HEK293 (cell line): ENCODE measurements at regions not wholly inside any gene's neighbourhood (a gene's known extent, or its start where the extent isn't known, plus 50 kb on each side); places are given as distances from the start of the nearest gene placed in this dataset.

Source experiments
- GFI1B ChIP-seq: fragments of 450-650 bp; formaldehyde crosslinking; IDR thresholded peaks from 2 replicates; pipeline ENCODE4 v1.5.1; 2016; ENCODE audit warnings: missing biosample characterization, missing genetic modification characterization
- GLI2 ChIP-seq: fragments of 450-650 bp; formaldehyde crosslinking; IDR thresholded peaks from 2 replicates; pipeline ENCODE4; 2017; ENCODE audit warnings: missing biosample characterization, missing genetic modification characterization, low read depth, borderline replicate concordance
- GLIS1 ChIP-seq: fragments of 450-650 bp; formaldehyde crosslinking; IDR thresholded peaks from 2 replicates; pipeline ENCODE4 v1.5.1; 2016; ENCODE audit warnings: missing biosample characterization, missing genetic modification characterization
- KLF7 ChIP-seq: fragments of 450-650 bp; formaldehyde crosslinking; IDR thresholded peaks from 2 replicates; pipeline ENCODE4 v1.5.1; 2016; ENCODE audit warnings: missing biosample characterization, missing genetic modification characterization, borderline replicate concordance
- KLF8 ChIP-seq: fragments of 450-650 bp; formaldehyde crosslinking; IDR thresholded peaks from 2 replicates; pipeline ENCODE4 v1.5.1; 2016; ENCODE audit warnings: missing biosample characterization, missing genetic modification characterization
- REPIN1 ChIP-seq: fragments of 450-650 bp; formaldehyde crosslinking; IDR thresholded peaks from 2 replicates; pipeline ENCODE4 v1.5.1; 2017; ENCODE audit warnings: missing biosample characterization, missing genetic modification characterization, low read depth
- WT1 ChIP-seq: fragments of 450-650 bp; formaldehyde crosslinking; IDR thresholded peaks from 2 replicates; pipeline ENCODE4 v1.5.1; 2016; ENCODE audit warnings: missing biosample characterization, missing genetic modification characterization
- ZBTB17 ChIP-seq: fragments of 450-650 bp; formaldehyde crosslinking; IDR thresholded peaks from 2 replicates; pipeline ENCODE4 v1.5.1; 2016; ENCODE audit warnings: missing biosample characterization, missing genetic modification characterization
- ZNF10 ChIP-seq: fragments of 450-650 bp; formaldehyde crosslinking; IDR thresholded peaks from 2 replicates; pipeline ENCODE4 v1.5.1; 2017; ENCODE audit warnings: missing biosample characterization, missing genetic modification characterization
- ZNF174 ChIP-seq: fragments of 450-650 bp; formaldehyde crosslinking; IDR thresholded peaks from 2 replicates; pipeline ENCODE4 v1.5.0; 2017; ENCODE audit warnings: missing biosample characterization, mild to moderate bottlenecking, missing genetic modification characterization
- ZNF184 ChIP-seq: fragments of 450-650 bp; IDR thresholded peaks from 2 replicates; pipeline ENCODE4 v1.5.1; 2018; ENCODE audit warnings: missing biosample characterization, mild to moderate bottlenecking, missing genetic modification characterization
- ZNF239 ChIP-seq: fragments of 450-650 bp; formaldehyde crosslinking; IDR thresholded peaks from 2 replicates; pipeline ENCODE4 v1.5.1; 2016; ENCODE audit warnings: missing biosample characterization, missing genetic modification characterization
- ZNF24 ChIP-seq: fragments of 450-650 bp; formaldehyde crosslinking; IDR thresholded peaks from 2 replicates; pipeline ENCODE4 v1.5.1; 2016; ENCODE audit warnings: missing biosample characterization, missing genetic modification characterization
- ZNF248 ChIP-seq: fragments of 450-650 bp; formaldehyde crosslinking; IDR thresholded peaks from 2 replicates; pipeline ENCODE4 v1.5.1; 2017; ENCODE audit warnings: missing biosample characterization, missing genetic modification characterization
- ZNF302 ChIP-seq: fragments of 450-650 bp; formaldehyde crosslinking; IDR thresholded peaks from 2 replicates; pipeline ENCODE4 v1.5.1; 2016; ENCODE audit warnings: missing biosample characterization, missing genetic modification characterization, low read depth
- ZNF350 ChIP-seq: fragments of 450-650 bp; formaldehyde crosslinking; IDR thresholded peaks from 2 replicates; pipeline ENCODE4 v1.5.0; 2017; ENCODE audit warnings: missing biosample characterization, mild to moderate bottlenecking, missing genetic modification characterization
- ZNF366 ChIP-seq: fragments of 450-650 bp; formaldehyde crosslinking; conservative IDR thresholded peaks from 2 replicates; pipeline ENCODE4 v1.5.1; 2016; ENCODE audit warnings: missing biosample characterization, missing genetic modification characterization
- ZNF37A ChIP-seq: fragments of 450-650 bp; IDR thresholded peaks from 2 replicates; pipeline ENCODE4 v1.5.1; 2018; ENCODE audit warnings: missing biosample characterization, missing genetic modification characterization
- ZNF391 ChIP-seq: fragments of 450-650 bp; formaldehyde crosslinking; IDR thresholded peaks from 2 replicates; pipeline ENCODE4 v1.5.1; 2016; ENCODE audit warnings: low read depth, missing biosample characterization, missing genetic modification characterization, borderline replicate concordance
- ZNF394 ChIP-seq: fragments of 450-650 bp; formaldehyde crosslinking; IDR thresholded peaks from 2 replicates; pipeline ENCODE4 v1.5.1; 2016; ENCODE audit warnings: missing biosample characterization, missing genetic modification characterization, mild to moderate bottlenecking, moderate library complexity, borderline replicate concordance
- ZNF514 ChIP-seq: fragments of 450-650 bp; formaldehyde crosslinking; IDR thresholded peaks from 2 replicates; pipeline ENCODE4 v1.5.1; 2016; ENCODE audit warnings: missing biosample characterization, missing genetic modification characterization
- ZNF596 ChIP-seq: fragments of 450-650 bp; IDR thresholded peaks from 2 replicates; pipeline ENCODE4 v1.5.0; 2018; ENCODE audit warnings: missing biosample characterization, mild to moderate bottlenecking, missing genetic modification characterization, moderate library complexity
- ZNF600 ChIP-seq: fragments of 450-650 bp; formaldehyde crosslinking; IDR thresholded peaks from 2 replicates; pipeline ENCODE4 v1.5.1; 2016; ENCODE audit warnings: missing biosample characterization, missing genetic modification characterization
- ZNF629 ChIP-seq: fragments of 450-650 bp; formaldehyde crosslinking; IDR thresholded peaks from 2 replicates; pipeline ENCODE4 v1.5.1; 2017; ENCODE audit warnings: missing biosample characterization, missing genetic modification characterization
- ZNF658 ChIP-seq: fragments of 450-650 bp; formaldehyde crosslinking; IDR thresholded peaks from 2 replicates; pipeline ENCODE4; 2016; ENCODE audit warnings: missing biosample characterization, missing genetic modification characterization
- ZNF664 ChIP-seq: fragments of 450-650 bp; formaldehyde crosslinking; IDR thresholded peaks from 2 replicates; pipeline ENCODE4 v1.5.1; 2016; ENCODE audit warnings: missing biosample characterization, missing genetic modification characterization
- ZNF747 ChIP-seq: fragments of 450-650 bp; formaldehyde crosslinking; IDR thresholded peaks from 2 replicates; pipeline ENCODE4 v1.5.1; 2016; ENCODE audit warnings: missing biosample characterization, missing genetic modification characterization
- ZNF76 ChIP-seq: fragments of 450-650 bp; formaldehyde crosslinking; IDR thresholded peaks from 2 replicates; pipeline ENCODE4; 2016; ENCODE audit warnings: low read depth, missing biosample characterization, missing genetic modification characterization, borderline replicate concordance
- ZNF768 ChIP-seq: fragments of 450-650 bp; formaldehyde crosslinking; IDR thresholded peaks from 2 replicates; pipeline ENCODE4 v1.5.1; 2018; ENCODE audit warnings: missing biosample characterization, mild to moderate bottlenecking, missing genetic modification characterization
- TF ChIP-seq, protein P1 (sequence below): fragments of 450-650 bp; formaldehyde crosslinking; IDR thresholded peaks from 2 replicates; pipeline ENCODE4 v1.5.1; 2016; ENCODE audit warnings: missing biosample characterization, missing genetic modification characterization
- TF ChIP-seq, protein P2 (sequence below): fragments of 450-650 bp; formaldehyde crosslinking; IDR thresholded peaks from 2 replicates; pipeline ENCODE4 v1.5.1; 2017; ENCODE audit warnings: missing biosample characterization, missing genetic modification characterization
- TF ChIP-seq, protein P3 (sequence below): fragments of 450-650 bp; formaldehyde crosslinking; IDR thresholded peaks from 2 replicates; pipeline ENCODE4 v1.5.1; 2017; ENCODE audit warnings: missing biosample characterization, missing genetic modification characterization
- TF ChIP-seq, protein P4 (sequence below): fragments of 450-650 bp; formaldehyde crosslinking; IDR thresholded peaks from 2 replicates; pipeline ENCODE4 v1.5.0; 2017; ENCODE audit warnings: missing biosample characterization, missing genetic modification characterization, borderline replicate concordance

DNA sequence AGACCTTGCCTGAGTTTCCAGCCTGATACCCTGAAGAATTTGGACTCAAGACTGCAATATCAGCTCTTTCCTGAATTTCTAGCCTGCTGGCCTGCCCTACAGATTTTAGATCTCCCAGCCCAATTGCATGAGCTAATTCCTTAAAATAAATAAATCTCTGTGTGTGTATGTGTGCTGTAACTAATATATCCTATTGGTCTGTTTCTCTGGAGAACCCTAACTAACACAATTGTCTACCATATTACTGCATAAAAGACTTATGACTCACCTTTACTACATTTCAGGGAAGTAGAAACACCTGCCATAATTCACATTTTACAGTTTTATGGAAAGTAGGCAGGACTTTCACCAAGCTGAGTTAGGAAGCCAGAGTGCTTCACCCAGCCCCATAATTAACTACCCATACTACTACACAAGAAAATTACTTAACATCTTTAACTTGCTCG lies 90.7 kb upstream of the BEND6 start (continued):
- TF ChIP-seq ZNF391 (tag by site-specific recombination) (no peak), ZNF664 (tag by site-specific recombination) (peak; percentile 96), ZNF184 (tag by site-specific recombination) (0 out of 2 replicates have a peak, but pooled peaks have one; percentile 45), ZNF248 (tag by site-specific recombination) (no peak), ZNF350 (tag by site-specific recombination) (no peak), ZBTB17 (tag by site-specific recombination) (peak; percentile 12; the same call in 1 of the 2 replicates), REPIN1 (tag by site-specific recombination) (no peak), GLIS1 (tag by site-specific recombination) (no peak), ZNF239 (tag by site-specific recombination) (no peak), ZNF596 (tag by site-specific recombination) (no peak), ZNF514 (no peak), GFI1B (tag by site-specific recombination) (peak; percentile 83), ZNF174 (no peak), KLF7 (tag by site-specific recombination) (no peak), ZNF768 (tag by site-specific recombination) (no peak), ZNF394 (tag by site-specific recombination) (peak; percentile 50; the same call in 1 of the 2 replicates), ZNF302 (tag by site-specific recombination) (no peak), KLF8 (tag by site-specific recombination) (peak; percentile 60; the same call in 1 of the 2 replicates), ZNF629 (tag by site-specific recombination) (peak; percentile 81), ZNF37A (tag by site-specific recombination) (no peak), ZNF10 (tag by site-specific recombination) (peak; percentile 40; the same call in 1 of the 2 replicates), WT1 (no peak), ZNF76 (tag by site-specific recombination) (no peak), ZNF600 (tag by site-specific recombination) (peak; percentile 56; the same call in 1 of the 2 replicates), ZNF747 (tag by site-specific recombination) (no peak), ZNF658 (tag by site-specific recombination) (no peak), ZNF366 (peak; percentile 83), ZNF24 (peak; percentile 41; the same call in 1 of the 2 replicates), GLI2 (tag by site-specific recombination) (peak; percentile 52; the same call in 1 of the 2 replicates)
- TF ChIP-seq, protein P1, sequence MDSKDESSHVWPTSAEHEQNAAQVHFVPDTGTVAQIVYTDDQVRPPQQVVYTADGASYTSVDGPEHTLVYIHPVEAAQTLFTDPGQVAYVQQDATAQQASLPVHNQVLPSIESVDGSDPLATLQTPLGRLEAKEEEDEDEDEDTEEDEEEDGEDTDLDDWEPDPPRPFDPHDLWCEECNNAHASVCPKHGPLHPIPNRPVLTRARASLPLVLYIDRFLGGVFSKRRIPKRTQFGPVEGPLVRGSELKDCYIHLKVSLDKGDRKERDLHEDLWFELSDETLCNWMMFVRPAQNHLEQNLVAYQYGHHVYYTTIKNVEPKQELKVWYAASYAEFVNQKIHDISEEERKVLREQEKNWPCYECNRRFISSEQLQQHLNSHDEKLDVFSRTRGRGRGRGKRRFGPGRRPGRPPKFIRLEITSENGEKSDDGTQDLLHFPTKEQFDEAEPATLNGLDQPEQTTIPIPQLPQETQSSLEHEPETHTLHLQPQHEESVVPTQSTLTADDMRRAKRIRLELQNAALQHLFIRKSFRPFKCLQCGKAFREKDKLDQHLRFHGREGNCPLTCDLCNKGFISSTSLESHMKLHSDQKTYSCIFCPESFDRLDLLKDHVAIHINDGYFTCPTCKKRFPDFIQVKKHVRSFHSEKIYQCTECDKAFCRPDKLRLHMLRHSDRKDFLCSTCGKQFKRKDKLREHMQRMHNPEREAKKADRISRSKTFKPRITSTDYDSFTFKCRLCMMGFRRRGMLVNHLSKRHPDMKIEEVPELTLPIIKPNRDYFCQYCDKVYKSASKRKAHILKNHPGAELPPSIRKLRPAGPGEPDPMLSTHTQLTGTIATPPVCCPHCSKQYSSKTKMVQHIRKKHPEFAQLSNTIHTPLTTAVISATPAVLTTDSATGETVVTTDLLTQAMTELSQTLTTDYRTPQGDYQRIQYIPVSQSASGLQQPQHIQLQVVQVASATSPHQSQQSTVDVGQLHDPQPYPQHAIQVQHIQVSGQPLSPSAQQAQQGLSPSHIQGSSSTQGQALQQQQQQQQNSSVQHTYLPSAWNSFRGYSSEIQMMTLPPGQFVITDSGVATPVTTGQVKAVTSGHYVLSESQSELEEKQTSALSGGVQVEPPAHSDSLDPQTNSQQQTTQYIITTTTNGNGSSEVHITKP (tag by site-specific recombination): peak; percentile 32; the same call in 1 of the 2 replicates
- TF ChIP-seq, protein P2, sequence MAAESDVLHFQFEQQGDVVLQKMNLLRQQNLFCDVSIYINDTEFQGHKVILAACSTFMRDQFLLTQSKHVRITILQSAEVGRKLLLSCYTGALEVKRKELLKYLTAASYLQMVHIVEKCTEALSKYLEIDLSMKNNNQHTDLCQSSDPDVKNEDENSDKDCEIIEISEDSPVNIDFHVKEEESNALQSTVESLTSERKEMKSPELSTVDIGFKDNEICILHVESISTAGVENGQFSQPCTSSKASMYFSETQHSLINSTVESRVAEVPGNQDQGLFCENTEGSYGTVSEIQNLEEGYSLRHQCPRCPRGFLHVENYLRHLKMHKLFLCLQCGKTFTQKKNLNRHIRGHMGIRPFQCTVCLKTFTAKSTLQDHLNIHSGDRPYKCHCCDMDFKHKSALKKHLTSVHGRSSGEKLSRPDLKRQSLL (tag by site-specific recombination): no peak
- TF ChIP-seq, protein P3, sequence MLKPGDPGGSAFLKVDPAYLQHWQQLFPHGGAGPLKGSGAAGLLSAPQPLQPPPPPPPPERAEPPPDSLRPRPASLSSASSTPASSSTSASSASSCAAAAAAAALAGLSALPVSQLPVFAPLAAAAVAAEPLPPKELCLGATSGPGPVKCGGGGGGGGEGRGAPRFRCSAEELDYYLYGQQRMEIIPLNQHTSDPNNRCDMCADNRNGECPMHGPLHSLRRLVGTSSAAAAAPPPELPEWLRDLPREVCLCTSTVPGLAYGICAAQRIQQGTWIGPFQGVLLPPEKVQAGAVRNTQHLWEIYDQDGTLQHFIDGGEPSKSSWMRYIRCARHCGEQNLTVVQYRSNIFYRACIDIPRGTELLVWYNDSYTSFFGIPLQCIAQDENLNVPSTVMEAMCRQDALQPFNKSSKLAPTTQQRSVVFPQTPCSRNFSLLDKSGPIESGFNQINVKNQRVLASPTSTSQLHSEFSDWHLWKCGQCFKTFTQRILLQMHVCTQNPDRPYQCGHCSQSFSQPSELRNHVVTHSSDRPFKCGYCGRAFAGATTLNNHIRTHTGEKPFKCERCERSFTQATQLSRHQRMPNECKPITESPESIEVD (tag by site-specific recombination): peak; percentile 91
- TF ChIP-seq, protein P4, sequence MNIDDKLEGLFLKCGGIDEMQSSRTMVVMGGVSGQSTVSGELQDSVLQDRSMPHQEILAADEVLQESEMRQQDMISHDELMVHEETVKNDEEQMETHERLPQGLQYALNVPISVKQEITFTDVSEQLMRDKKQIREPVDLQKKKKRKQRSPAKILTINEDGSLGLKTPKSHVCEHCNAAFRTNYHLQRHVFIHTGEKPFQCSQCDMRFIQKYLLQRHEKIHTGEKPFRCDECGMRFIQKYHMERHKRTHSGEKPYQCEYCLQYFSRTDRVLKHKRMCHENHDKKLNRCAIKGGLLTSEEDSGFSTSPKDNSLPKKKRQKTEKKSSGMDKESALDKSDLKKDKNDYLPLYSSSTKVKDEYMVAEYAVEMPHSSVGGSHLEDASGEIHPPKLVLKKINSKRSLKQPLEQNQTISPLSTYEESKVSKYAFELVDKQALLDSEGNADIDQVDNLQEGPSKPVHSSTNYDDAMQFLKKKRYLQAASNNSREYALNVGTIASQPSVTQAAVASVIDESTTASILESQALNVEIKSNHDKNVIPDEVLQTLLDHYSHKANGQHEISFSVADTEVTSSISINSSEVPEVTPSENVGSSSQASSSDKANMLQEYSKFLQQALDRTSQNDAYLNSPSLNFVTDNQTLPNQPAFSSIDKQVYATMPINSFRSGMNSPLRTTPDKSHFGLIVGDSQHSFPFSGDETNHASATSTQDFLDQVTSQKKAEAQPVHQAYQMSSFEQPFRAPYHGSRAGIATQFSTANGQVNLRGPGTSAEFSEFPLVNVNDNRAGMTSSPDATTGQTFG: no peak
